Endothelial cell (in vitro differentiated cells): ENCODE measurements at regions not wholly inside any gene's neighbourhood (a gene's known extent, or its start where the extent isn't known, plus 50 kb on each side); places are given as distances from the start of the nearest gene placed in this dataset.

Experiments
- DNase-seq: peaks from one replicate; pipeline ENCODE4 v3.0.0; 2021; ENCODE audit warnings: low spot score
- H3K27ac Mint-ChIP-seq: one replicate; pipeline ENCODE4 v1.8.0; 2021; ENCODE audit warnings: mixed read lengths, inconsistent platforms; ENCODE audit not compliant: unreplicated experiment
- H3K27me3 Mint-ChIP-seq: one replicate; pipeline ENCODE4 v1.8.0; 2021; ENCODE audit warnings: mild to moderate bottlenecking, moderate library complexity, mixed read lengths, inconsistent platforms; ENCODE audit not compliant: unreplicated experiment
- H3K36me3 Mint-ChIP-seq: one replicate; pipeline ENCODE4 v1.8.0; 2021; ENCODE audit warnings: mild to moderate bottlenecking, low read depth, mixed read lengths, inconsistent platforms; ENCODE audit not compliant: unreplicated experiment
- H3K4me1 Mint-ChIP-seq: one replicate; pipeline ENCODE4 v1.8.0; 2021; ENCODE audit warnings: mild to moderate bottlenecking, mixed read lengths, inconsistent platforms; ENCODE audit not compliant: unreplicated experiment
- H3K4me3 Mint-ChIP-seq: one replicate; pipeline ENCODE4 v1.8.0; 2021; ENCODE audit warnings: mild to moderate bottlenecking, mixed read lengths, inconsistent platforms; ENCODE audit not compliant: unreplicated experiment
- H3K9me3 Mint-ChIP-seq: one replicate; pipeline ENCODE4 v1.8.0; 2021; ENCODE audit warnings: mixed read lengths, inconsistent platforms; ENCODE audit not compliant: unreplicated experiment
- TF ChIP-seq, protein P1 (sequence below): fragments of 200-600 bp; sonication (generic); IDR thresholded peaks from one replicate; pipeline ENCODE4 v1.5.0; 2021; ENCODE audit warnings: antibody characterized with exemption; ENCODE audit not compliant: unreplicated experiment

DNA sequence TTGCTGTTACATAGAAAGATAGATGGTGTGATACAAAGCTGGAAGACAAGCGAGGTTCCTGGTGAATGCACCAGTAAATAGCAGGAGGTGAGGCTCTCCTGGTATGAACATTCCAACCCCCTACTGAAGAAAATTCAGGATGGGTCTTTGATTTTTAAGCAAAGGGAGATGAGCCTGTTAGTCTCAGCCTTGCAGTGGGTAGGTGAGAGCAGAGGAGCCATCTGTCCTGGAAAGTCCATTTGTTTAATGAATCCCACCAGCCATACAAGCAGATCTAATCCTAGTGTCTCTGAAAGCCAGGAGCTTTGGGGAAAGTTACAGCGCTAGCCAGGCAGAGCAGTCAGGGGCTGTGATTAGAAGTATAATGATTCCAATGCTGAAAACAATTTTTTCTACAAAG is 234.8 kb upstream of the FOXN3 start:
- no peaks in the 10 kb centered on the region for H3K9me3 Mint-ChIP-seq
- H3K4me3 Mint-ChIP-seq = no peak overlapping the region
- no peaks in the 10 kb centered on the region for H3K4me1 Mint-ChIP-seq
- H3K36me3 Mint-ChIP-seq = no peaks in the 10 kb centered on the region
- H3K27me3 Mint-ChIP-seq = peaks cover 5% of the 10 kb centered on the region
- TF ChIP-seq, protein P1, sequence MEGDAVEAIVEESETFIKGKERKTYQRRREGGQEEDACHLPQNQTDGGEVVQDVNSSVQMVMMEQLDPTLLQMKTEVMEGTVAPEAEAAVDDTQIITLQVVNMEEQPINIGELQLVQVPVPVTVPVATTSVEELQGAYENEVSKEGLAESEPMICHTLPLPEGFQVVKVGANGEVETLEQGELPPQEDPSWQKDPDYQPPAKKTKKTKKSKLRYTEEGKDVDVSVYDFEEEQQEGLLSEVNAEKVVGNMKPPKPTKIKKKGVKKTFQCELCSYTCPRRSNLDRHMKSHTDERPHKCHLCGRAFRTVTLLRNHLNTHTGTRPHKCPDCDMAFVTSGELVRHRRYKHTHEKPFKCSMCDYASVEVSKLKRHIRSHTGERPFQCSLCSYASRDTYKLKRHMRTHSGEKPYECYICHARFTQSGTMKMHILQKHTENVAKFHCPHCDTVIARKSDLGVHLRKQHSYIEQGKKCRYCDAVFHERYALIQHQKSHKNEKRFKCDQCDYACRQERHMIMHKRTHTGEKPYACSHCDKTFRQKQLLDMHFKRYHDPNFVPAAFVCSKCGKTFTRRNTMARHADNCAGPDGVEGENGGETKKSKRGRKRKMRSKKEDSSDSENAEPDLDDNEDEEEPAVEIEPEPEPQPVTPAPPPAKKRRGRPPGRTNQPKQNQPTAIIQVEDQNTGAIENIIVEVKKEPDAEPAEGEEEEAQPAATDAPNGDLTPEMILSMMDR = no peak
- no peak for DNase-seq
- H3K27ac Mint-ChIP-seq = no peak overlapping the region

DNA sequence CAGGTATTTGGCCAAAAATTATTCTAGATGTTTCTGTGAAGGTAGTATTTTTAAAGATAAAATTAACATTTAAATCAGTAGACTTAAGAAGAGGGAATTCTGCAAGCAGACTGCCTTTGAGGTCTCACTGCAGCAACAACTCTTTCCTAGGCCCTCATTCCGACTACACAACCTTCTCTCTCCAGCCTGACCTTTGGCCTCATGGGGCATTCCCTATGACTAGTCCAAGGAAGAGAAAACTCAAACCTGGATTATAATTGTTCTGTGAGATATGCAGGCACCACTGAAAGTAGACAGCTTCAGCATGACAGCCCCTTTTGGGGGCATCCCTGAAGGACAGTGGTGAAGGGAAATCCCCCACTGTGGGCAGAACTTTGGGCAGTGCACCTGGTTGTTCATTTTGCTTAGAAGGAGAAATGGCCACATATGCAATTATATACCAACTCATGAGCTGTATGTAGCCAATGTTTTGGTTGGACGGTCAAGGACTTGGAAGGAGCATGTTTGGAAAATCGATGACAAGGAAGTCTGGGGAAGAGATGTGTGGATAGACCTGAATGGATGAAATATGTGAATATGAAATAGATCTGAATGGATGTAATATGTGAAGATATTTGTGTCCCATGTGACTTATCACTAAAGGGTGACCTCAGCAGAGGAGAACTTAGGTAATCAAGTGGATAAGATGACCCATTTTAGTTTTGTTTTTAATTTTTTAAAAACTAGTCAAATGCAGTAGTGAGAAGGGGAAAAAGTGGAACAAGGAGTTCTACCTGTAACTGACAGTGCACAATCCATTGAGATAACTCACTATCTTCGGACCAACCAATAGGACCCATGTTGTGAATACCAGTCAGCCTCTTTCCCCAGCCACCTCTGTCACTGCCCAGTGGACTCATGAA is 233.3 kb upstream of the FOXN3 start:
- H3K27me3 Mint-ChIP-seq = peaks cover 2% of the 10 kb centered on the region
- no peaks in the 10 kb centered on the region for H3K36me3 Mint-ChIP-seq
- no peaks in the 10 kb centered on the region for H3K9me3 Mint-ChIP-seq
- H3K4me1 Mint-ChIP-seq = no peaks in the 10 kb centered on the region
- TF ChIP-seq, protein P1 = no peak
- DNase-seq = no peak
- no peak overlapping the region for H3K27ac Mint-ChIP-seq
- H3K4me3 Mint-ChIP-seq = no peak overlapping the region

DNA sequence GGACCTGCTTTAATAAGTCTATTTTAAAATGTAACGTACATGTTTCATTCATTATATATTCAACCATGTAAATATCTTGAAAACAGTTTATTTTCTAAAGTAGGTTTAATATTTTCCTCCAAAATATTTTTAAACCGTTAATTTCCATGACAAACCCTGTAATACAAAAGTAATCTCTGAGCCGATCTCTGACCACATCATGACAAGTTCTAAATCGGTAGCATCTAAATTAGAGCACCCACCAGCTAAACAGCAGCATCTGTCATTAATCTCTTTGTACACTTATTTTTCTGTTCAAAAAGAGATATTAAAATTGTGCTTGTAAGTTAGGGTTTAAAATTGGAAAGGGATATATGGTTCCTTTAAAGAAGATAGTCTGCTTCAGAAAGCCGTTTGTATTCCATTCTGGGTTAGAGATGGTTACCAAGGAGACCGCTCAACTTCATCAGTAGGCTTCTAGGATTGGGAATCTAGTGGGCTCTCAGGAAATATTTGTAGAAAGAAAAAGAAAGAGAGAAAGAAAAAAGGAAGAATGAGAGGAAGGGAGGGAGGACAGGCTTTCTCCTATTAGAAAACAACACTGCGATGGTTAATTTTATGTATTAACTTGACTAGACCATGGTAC is 232.5 kb upstream of the FOXN3 start:
- Mint-ChIP-seq H3K27ac (no peak overlapping the region), H3K9me3 (no peaks in the 10 kb centered on the region), H3K36me3 (no peaks in the 10 kb centered on the region), H3K4me1 (no peaks in the 10 kb centered on the region), H3K4me3 (no peak overlapping the region), H3K27me3 (peaks cover 2% of the 10 kb centered on the region)
- no peak for DNase-seq
- TF ChIP-seq, protein P1 = no peak

DNA sequence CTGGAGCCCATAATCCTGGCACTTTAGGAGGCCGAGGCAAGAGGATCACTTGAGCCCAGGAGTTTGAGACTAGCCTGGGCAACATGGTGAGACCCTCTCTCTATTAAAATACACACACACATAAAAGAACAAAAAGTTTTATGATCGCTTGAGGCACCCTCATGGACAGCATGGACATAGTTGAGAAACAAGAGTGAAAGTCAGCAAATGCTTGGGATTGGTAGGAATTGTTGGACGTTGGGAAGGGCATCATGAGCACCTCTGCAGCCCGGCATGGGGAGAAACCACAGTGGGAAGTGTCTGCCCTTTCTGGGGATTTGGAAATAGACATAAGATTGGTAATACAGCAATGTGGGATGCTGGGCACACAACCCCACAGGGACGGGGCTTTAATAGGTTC is 231.9 kb upstream of the FOXN3 start:
- DNase-seq = no peak
- no peak overlapping the region for H3K27ac Mint-ChIP-seq

More for the DNA sequence above, 231.9 kb upstream of the FOXN3 start:
- TF ChIP-seq, protein P1 = no peak
- H3K4me1 Mint-ChIP-seq = no peaks in the 10 kb centered on the region
- H3K27me3 Mint-ChIP-seq = peaks cover 2% of the 10 kb centered on the region
- no peaks in the 10 kb centered on the region for H3K9me3 Mint-ChIP-seq
- H3K4me3 Mint-ChIP-seq = no peak overlapping the region
- H3K36me3 Mint-ChIP-seq = no peaks in the 10 kb centered on the region
